Ovary (tissue), 3 donors: ENCODE measurements at regions not wholly inside any gene's neighbourhood (a gene's known extent, or its start where the extent isn't known, plus 50 kb on each side); places are given as distances from the start of the nearest gene placed in this dataset.

Experiments
- EP300 ChIP-seq: sonication (generic); formaldehyde crosslinking; IDR thresholded peaks from one replicate; pipeline ENCODE4 v1.6.1; 2017; ENCODE audit warnings: antibody characterized with exemption
- POLR2A ChIP-seq: fragments of 450-650 bp; IDR thresholded peaks from one replicate; pipeline ENCODE4 v1.6.1; 2017; ENCODE audit warnings: antibody characterized with exemption, mild to moderate bottlenecking, moderate library complexity
- TF ChIP-seq, protein P1 (sequence below), 3 donors: fragments of 450-650 bp in 2 of 3; fragments of 200-600 bp in 1 of 3; IDR thresholded peaks; one replicate each; pipeline versions ENCODE4 v1.5.1 to v1.8.0; 2016 to 2022; ENCODE audit warnings: antibody characterized with exemption in 3 of 3, mild to moderate bottlenecking in 1 of 3
- donor health status: DM: no; HTN: no; CAD: no.

DNA sequence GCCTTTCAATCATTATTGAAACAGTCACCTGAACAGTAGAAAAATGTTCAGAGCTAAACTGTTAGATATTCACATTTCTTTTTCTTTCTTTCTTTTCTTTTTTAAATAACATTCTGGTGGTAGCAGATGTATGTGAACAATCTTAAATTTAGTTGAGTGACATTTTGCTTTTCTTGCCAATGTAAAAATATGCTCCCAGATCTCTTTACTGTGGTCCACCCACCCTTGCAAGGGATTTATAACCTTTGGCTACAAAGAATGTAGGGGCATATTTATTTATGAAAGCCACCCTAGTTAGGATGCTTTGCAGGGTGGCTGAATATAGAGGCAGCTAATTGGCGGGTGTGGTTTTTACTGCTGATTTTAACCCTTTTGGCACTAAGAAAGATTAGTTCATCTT is 473.9 kb downstream of the MFSD1 start:
- TF ChIP-seq, protein P1, sequence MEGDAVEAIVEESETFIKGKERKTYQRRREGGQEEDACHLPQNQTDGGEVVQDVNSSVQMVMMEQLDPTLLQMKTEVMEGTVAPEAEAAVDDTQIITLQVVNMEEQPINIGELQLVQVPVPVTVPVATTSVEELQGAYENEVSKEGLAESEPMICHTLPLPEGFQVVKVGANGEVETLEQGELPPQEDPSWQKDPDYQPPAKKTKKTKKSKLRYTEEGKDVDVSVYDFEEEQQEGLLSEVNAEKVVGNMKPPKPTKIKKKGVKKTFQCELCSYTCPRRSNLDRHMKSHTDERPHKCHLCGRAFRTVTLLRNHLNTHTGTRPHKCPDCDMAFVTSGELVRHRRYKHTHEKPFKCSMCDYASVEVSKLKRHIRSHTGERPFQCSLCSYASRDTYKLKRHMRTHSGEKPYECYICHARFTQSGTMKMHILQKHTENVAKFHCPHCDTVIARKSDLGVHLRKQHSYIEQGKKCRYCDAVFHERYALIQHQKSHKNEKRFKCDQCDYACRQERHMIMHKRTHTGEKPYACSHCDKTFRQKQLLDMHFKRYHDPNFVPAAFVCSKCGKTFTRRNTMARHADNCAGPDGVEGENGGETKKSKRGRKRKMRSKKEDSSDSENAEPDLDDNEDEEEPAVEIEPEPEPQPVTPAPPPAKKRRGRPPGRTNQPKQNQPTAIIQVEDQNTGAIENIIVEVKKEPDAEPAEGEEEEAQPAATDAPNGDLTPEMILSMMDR (IDR thresholded peaks at IDR 0.05): no peak
- TF ChIP-seq POLR2A (no peak), EP300 (no peak)
